ENCODE measurements at regions not wholly inside any gene's neighbourhood (a gene's known extent, or its start where the extent isn't known, plus 50 kb on each side); places are given as distances from the start of the nearest gene placed in this dataset.

DNA sequence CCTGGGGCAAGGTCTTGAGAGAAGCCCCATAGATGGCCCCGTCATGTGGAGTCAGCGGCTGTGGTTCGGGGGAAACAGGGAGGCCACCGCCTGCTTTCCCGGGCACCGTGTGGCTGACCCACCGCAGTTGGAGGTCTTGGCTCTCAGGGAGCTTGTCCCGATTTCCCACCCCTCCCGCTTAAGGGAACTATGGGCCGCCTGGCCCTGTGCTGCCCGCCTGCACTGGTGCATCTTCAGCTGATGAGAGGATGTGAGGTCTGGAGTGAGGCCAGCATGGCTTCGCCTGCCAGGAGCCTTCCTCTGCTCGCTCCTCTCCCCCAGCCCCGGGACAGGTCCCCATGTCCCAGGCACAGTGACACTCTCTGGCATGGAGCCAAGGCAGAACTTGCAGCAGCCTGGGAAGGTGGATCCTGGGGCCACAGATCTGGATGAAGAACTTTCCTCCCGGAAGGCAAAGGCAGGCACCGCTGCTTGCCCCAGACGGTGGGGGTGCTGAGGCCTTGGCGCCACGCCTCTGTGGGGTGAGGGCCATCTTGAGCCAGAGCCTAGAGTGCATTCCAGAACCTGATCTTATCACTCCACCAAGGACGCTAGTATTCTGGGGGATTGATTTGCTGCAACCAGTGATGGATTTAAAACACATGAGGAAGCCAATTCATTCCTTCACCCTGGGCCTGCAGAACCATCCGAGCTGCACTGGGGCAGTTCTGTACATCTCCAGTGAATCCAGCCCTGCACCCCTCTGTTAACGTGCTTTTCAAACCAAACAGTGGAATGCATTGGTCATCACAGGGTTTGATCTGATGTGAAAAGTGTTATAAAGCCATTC lies 178.6 kb upstream of the TNRC6C start:
- no peaks in the 10 kb centered on the region for H3K9me2 ChIP-seq (replicated peaks; ENCODE audit: low read length)
- DNase-seq (no peak), ATAC-seq (no peak; the same call in 1 of the 2 replicates)
- no peak overlapping the region for H3K4me3 ChIP-seq (ENCODE audit: low read length)
- H3K27ac ChIP-seq (ENCODE audit: low read length) = no peak overlapping the region
- H3K9me3 ChIP-seq (ENCODE audit: low read length) = no peaks in the 10 kb centered on the region
- H3K79me2 ChIP-seq (ENCODE audit: low read length) = no peaks in the 10 kb centered on the region
- peaks cover 48% of the 10 kb centered on the region for H3K27me3 ChIP-seq (ENCODE audit: low read length)
- H3K4me1 ChIP-seq (ENCODE audit: insufficient read depth, low read length) = no peaks in the 10 kb centered on the region
- no peaks in the 10 kb centered on the region for H4K20me1 ChIP-seq (ENCODE audit: low read length)
- no peak overlapping the region for H3K9ac ChIP-seq (ENCODE audit: low read length)
- no peak overlapping the region for H2AFZ ChIP-seq (ENCODE audit: low read length)
- no peaks in the 10 kb centered on the region for H3F3A ChIP-seq (ENCODE audit: low read length, unreplicated experiment)
- BruUV-seq (replicated peaks) = no TSS peak
- ChIA-PET POLR2A (ENCODE audit: unreplicated experiment) (no interaction called here), CTCF (no interaction called here)
- no peaks in the 10 kb centered on the region for H3K36me3 ChIP-seq (ENCODE audit: low read depth, low read length)
- intact Hi-C loops (cut with micrococcal nuclease) = no loop called here
- no peak for TF ChIP-seq EZH2phosphoT487 (IDR thresholded peaks at IDR 0.05; ENCODE audit: borderline replicate concordance, low read length)
- TF ChIP-seq, protein P1, sequence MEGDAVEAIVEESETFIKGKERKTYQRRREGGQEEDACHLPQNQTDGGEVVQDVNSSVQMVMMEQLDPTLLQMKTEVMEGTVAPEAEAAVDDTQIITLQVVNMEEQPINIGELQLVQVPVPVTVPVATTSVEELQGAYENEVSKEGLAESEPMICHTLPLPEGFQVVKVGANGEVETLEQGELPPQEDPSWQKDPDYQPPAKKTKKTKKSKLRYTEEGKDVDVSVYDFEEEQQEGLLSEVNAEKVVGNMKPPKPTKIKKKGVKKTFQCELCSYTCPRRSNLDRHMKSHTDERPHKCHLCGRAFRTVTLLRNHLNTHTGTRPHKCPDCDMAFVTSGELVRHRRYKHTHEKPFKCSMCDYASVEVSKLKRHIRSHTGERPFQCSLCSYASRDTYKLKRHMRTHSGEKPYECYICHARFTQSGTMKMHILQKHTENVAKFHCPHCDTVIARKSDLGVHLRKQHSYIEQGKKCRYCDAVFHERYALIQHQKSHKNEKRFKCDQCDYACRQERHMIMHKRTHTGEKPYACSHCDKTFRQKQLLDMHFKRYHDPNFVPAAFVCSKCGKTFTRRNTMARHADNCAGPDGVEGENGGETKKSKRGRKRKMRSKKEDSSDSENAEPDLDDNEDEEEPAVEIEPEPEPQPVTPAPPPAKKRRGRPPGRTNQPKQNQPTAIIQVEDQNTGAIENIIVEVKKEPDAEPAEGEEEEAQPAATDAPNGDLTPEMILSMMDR (conservative IDR thresholded peaks at IDR 0.05; ENCODE audit: low read depth, low read length) = no peak
- TF ChIP-seq EZH2 (IDR thresholded peaks at IDR 0.05; ENCODE audit: low read length, unreplicated experiment) = no peak
- H3K4me2 ChIP-seq (ENCODE audit: low read length) = no peak overlapping the region

DNA sequence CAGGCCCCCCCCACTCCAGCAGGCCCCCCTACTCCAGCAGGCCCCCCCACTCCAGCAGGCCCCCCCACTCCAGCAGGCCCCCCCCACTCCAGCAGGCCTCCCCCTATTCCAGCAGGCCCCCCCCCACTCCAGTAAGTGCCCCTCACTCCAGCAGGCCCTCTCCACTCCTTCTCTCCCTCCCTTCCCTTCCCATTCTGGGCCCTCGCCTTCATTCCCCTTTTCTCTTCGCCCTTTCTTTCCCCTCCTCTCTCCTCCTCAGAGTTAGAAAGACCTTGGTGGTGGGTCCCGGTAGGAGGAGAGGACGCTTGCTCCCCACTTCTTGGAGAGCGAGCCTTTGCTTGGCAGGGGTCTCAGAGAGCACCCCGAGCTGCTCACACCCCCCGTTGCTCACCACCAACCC lies 177.0 kb upstream of the TNRC6C start:
- no peak for DNase-seq
- Histone ChIP-seq H2AFZ (ENCODE audit: low read length) (no peak overlapping the region), H3K79me2 (ENCODE audit: low read length) (no peaks in the 10 kb centered on the region), H3K27ac (ENCODE audit: low read length) (no peak overlapping the region), H3K9ac (ENCODE audit: low read length) (no peak overlapping the region), H4K20me1 (ENCODE audit: low read length) (no peaks in the 10 kb centered on the region), H3F3A (ENCODE audit: low read length, unreplicated experiment) (no peaks in the 10 kb centered on the region), H3K9me3 (ENCODE audit: low read length) (no peaks in the 10 kb centered on the region), H3K4me2 (ENCODE audit: low read length) (no peak overlapping the region), H3K4me1 (ENCODE audit: insufficient read depth, low read length) (no peaks in the 10 kb centered on the region), H3K27me3 (ENCODE audit: low read length) (peaks cover 64% of the 10 kb centered on the region), H3K9me2 (replicated peaks; ENCODE audit: low read length) (no peaks in the 10 kb centered on the region), H3K4me3 (ENCODE audit: low read length) (no peak overlapping the region), H3K36me3 (ENCODE audit: low read depth, low read length) (no peaks in the 10 kb centered on the region)
- no peak for ATAC-seq
- CTCF ChIA-PET = no interaction called here
- TF ChIP-seq EZH2phosphoT487 (IDR thresholded peaks at IDR 0.05; ENCODE audit: borderline replicate concordance, low read length) = no peak
- TF ChIP-seq, protein P1 (conservative IDR thresholded peaks at IDR 0.05; ENCODE audit: low read depth, low read length) = no peak
- no peak for TF ChIP-seq EZH2 (IDR thresholded peaks at IDR 0.05; ENCODE audit: low read length, unreplicated experiment)
- intact Hi-C loops (cut with micrococcal nuclease) = no loop called here
- POLR2A ChIA-PET (ENCODE audit: unreplicated experiment) = no interaction called here
- BruUV-seq (replicated peaks) = no TSS peak

DNA sequence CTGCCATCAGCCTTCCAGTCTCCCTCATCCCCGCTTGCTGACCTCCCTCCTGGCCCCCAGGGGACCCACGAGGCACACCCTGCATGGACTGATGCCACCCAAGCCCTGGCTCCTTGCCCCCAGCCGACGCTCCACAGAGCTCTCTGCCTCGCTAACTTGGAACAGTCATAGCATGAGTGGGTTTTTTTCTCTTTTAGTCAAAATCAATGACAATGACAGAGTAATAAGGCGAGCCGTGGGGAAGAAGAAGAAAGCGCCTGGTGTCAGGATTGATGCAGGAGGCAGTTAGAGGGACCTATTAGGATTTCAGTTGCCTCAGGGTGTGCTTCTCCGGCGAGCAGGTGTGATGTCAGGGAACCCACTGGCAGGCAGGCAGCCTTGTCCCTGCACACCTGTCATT lies 176.3 kb upstream of the TNRC6C start:
- no peak overlapping the region for H3K27ac ChIP-seq (ENCODE audit: low read length)
- intact Hi-C loops (cut with micrococcal nuclease) = no loop called here
- ATAC-seq (no peak), DNase-seq (no peak)
- no peak overlapping the region for H2AFZ ChIP-seq (ENCODE audit: low read length)
- H3F3A ChIP-seq (ENCODE audit: low read length, unreplicated experiment) = no peaks in the 10 kb centered on the region
- H3K4me3 ChIP-seq (ENCODE audit: low read length) = no peak overlapping the region
- no peaks in the 10 kb centered on the region for H3K4me1 ChIP-seq (ENCODE audit: insufficient read depth, low read length)
- H3K9me3 ChIP-seq (ENCODE audit: low read length) = no peaks in the 10 kb centered on the region
- H3K79me2 ChIP-seq (ENCODE audit: low read length) = no peaks in the 10 kb centered on the region
- H3K4me2 ChIP-seq (ENCODE audit: low read length) = no peak overlapping the region
- BruUV-seq (replicated peaks) = no TSS peak
- ChIA-PET CTCF (no interaction called here), POLR2A (ENCODE audit: unreplicated experiment) (no interaction called here)
- TF ChIP-seq, protein P1 (conservative IDR thresholded peaks at IDR 0.05; ENCODE audit: low read depth, low read length) = no peak
- TF ChIP-seq EZH2phosphoT487 (IDR thresholded peaks at IDR 0.05; ENCODE audit: borderline replicate concordance, low read length) = no peak
- no peak for TF ChIP-seq EZH2 (IDR thresholded peaks at IDR 0.05; ENCODE audit: low read length, unreplicated experiment)
- H3K27me3 ChIP-seq (ENCODE audit: low read length) = peaks cover 71% of the 10 kb centered on the region
- H3K9ac ChIP-seq (ENCODE audit: low read length) = no peak overlapping the region
- no peaks in the 10 kb centered on the region for H4K20me1 ChIP-seq (ENCODE audit: low read length)
- no peaks in the 10 kb centered on the region for H3K36me3 ChIP-seq (ENCODE audit: low read depth, low read length)
- no peaks in the 10 kb centered on the region for H3K9me2 ChIP-seq (replicated peaks; ENCODE audit: low read length)

Measured in PC-3 (cell line).